GM20431 (cell line): ENCODE measurements at regions not wholly inside any gene's neighbourhood (a gene's known extent, or its start where the extent isn't known, plus 50 kb on each side); places are given as distances from the start of the nearest gene placed in this dataset.

ENCODE experiments used
- in situ Hi-C: fragments of 300-500 bp; cut with MseI, MboI; formaldehyde crosslinking; loops from one replicate; pipeline ENCODE4 v1.15.0; 2020; ENCODE audit warnings: low sequenced_read_pairs; ENCODE audit not compliant: unreplicated experiment

DNA sequence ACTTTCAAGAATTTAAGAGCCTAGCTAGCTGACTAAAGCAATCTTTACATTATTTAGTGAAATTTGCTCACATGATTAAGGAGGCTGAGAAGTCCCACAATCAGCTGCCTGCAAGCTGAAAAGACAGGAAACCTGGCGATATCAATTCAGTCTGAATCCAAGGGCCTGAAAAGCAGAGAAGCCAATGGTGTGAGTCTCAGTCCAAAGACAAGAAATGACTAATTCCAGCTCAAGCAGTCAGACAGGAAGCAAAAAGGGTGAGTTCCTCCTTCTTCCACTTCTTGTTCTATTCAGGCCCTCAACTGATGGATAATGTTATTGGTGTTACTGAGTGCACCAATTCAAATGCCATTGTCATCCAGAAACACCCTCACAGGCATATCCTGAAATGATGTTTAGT lies 1231.6 kb upstream of the CELF2 start:
- in situ Hi-C loops, result no loop called here

DNA sequence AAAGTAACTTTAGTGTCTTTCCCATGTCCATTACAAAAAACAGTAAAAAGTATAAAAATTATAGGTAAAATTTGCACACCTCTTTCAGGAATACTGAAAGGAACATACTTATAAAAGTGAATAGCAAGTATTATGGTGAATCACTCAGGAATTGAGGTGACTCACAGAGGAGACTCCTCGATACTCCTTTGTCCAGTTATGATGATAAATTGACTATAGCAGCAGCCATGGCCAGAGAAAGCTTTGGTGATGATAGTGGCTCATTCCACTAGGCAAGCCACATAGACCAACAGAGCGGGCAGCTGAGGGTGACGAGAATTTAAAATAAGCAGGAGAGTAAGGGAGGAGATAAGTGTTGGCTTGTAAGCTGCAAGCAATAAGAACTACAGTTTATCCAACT lies 1231.1 kb upstream of the CELF2 start:
- in situ Hi-C loops, result no loop called here

DNA sequence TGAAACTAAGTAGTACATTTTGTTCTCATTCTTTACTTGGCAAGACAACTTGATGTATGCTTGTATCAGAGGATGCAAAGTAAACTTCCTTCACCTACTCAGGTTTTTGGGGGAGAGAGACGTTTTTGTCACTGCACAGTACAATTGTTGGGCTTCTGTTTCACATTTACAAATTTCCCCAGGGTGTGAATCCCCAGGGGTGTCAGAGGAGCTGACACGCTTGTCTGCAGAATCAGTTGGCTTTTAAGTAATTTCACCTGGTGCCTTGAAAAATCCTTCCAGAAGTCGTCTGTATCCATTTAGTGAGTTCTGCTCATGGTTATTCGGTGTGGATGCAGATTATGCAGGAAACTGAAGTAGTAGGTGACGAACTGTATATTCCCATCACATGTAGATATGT lies 1227.7 kb upstream of the CELF2 start:
- in situ Hi-C loops, result no loop called here

DNA sequence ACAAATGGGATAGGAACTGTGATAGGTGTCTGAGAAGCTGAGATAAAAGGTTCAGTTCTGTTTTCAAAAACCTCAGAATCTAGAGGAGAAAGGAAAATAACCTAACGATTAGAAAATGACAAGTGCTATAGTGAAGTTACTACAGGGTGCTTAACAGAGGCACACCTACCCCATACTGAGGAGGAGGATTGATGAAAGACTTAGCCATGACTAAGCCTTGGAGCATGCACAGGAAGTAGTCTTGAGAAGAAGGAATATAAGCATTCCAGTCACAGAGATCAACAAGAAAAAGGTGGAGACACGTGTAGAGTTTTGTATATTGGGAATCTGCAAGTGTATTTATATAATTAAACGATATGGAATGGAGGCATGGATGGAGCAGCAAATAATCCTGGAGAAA lies 1225.5 kb upstream of the CELF2 start:
- in situ Hi-C loops, result no loop called here

DNA sequence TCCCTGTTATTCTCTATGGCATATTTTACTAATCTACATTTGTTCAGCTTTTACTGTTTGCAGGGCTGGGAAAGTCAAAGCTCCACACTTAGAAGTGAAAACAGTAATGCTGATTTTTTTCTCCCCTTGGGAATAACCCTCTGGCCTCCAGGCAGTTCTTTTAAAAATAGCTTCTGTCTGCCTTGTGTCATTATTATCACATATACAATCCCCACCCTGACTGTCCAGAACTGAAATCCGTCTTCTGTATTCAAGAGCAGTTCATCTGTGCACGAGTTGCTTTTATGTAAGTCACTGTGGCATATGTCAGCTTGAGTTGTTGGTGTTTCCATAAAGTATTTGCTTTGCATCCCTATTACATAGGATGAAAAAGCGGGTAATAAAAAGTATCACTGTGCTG lies 1221.1 kb upstream of the CELF2 start:
- in situ Hi-C loops, result no loop called here

DNA sequence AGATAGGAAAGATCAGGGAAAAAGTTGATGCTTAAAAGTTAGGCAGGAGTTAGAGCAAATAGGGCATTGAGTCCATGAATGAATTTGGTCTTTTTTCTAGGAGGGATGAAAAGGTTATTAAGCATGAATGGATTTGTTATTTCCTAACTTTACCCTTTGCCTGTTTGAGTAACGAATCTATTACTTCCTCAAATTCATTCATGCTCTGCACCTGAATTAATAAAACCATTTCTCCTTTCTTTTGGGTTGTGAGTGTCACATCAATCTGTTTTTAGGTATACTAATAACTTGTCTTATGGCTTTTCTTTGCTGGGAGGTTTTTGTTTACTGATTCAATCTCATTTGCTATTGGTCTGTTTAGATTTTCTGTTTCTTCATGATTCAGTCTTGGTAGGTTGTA lies 1217.7 kb upstream of the CELF2 start:
- in situ Hi-C loops, result no loop called here

DNA sequence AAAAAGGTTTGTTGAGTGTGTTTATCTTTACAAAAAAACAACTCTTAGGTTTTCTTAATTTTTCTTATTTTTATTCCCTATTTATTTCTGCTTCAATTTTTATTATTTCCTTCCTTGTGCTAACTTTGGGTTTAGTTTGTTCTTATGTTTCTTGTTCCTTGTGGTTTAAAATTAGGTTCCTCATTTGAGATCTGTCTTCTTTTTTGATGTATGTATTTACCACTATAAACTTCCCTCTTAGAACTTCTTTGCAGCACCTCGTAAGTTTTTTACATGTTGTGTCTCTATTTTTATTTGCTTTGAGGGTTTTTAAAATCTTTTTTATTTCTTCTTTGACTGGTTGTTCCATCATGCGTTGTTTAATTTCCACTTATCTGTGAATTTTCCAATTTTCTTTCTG lies 1217.1 kb upstream of the CELF2 start:
- in situ Hi-C loops, result no loop called here

DNA sequence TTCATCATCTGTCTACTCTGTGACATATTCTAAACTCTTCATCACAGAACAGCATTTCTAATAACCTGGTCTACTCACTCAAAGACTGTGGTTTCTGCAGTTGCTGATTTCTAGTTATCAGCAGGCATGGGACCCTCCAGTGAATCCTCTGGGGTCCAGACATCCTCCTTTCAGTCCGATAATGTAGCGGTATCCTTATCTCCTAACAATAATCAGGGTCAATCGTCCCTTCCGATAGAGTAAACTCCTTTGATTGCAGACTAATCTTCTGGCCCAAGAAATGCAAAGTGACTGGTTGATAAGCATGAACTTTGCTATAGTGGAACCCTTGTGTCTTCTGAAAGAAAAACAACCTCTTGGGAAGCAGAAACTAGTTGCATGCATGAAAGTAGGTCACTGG lies 1209.8 kb upstream of the CELF2 start:
- in situ Hi-C loops, result no loop called here

DNA sequence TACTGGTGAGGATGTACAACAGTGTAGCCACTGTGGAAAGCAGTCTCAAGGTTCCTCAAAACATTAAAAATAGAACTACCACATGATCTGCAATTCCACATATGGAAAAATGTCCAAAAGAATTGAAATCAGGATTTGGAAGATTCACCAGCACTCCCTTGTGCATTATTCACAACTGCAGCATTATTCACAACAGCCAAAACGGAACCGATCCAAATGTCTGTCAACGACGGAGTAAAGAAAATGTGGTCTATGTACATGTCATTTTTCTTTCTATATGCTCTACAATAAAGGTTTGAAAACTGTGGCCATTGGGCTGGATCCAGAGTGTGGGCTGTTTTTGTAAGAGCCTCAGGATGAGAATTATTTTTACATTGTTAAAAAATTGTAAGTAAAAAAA lies 1206.1 kb upstream of the CELF2 start:
- in situ Hi-C loops, result no loop called here

DNA sequence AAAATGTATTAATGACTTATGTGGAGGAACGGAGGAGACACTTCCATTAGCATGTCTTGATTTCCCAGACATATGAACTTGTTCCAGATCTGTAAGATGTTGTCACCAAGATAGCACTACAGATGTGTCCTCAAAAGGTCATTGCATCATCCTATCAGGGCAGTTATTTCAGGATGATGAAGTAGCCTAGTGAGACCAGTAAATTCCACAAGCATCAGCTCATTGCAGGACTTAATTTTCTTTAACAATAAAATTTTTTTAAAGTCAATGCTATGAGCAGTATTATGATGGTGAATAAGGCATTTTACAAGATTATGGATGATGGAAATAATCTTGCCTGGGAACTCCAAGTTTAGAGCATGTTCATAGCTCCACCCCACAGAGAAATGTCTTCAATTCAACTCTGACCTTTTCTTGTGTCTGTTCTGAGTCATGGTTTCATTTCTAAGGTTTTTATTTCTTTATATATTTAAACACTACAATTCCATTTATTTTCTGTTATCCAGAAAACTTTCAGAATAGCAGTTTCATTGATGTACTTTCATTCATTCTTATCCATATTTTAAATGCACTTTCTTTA lies 1203.3 kb upstream of the CELF2 start:
- in situ Hi-C loops, result no loop called here

DNA sequence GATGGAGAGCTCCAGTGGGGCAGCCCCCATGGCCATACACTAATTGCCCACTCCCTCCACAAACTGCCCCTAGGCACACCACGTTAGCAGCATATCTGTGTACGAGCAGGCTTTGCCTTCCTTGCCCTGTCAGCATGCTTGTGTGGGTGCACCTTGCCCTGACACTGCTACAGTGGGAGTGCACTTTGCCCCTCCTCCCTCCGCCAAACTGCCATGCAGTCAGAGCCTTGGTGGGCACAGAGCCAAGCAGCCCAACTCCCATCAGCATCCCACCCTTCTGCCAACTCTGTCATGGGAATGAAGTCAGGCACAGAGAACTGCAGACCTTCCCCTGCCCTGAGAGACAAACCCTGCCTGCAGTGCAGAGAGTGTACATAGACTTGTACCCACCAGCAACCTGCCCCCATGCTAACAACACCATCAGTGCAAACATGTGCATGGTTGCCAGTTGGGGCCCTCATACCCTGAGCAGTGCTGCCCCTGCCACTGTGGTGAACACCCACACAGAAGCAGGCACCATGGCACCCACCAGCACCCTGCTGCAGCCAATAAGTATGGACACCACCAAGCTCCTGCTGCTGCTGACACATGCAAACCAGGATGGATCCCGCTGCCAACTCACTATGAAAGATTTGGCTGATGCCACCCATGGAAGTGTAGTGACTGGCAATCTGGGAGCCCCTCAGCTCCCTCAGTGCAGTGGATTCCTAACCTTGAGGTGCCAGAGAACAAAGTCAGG lies 1197.7 kb upstream of the CELF2 start:
- in situ Hi-C loops, result no loop called here

DNA sequence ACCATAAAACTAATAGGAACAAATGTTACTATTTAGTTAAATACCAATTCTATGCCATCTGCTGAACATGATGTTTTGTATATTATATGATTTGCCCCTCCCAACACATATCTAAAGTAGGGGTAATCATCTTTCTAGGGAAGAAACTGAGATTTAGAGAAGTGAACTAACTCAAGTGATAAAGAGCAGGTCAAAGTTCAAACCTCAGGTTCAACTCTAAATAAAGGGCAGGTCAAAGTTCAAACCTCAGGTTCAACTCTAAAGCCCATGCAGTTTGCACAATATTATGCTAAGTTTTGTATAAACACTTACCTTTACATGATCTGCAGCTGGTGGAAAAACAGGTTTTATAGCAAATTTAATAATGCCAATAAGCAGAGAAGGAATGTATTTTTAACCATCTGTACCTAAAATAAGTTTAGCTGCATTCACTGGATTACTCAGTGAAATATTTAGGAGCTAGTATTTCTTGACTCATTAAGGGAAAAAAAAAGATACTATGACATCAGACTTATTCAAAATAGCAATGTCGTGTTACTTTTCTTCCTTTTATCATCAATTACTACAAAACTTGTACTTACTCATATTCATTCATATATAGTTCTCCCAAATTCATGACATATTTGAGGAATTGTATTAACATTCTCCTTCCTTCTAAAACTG lies 1194.3 kb upstream of the CELF2 start:
- in situ Hi-C loops, result no loop called here

DNA sequence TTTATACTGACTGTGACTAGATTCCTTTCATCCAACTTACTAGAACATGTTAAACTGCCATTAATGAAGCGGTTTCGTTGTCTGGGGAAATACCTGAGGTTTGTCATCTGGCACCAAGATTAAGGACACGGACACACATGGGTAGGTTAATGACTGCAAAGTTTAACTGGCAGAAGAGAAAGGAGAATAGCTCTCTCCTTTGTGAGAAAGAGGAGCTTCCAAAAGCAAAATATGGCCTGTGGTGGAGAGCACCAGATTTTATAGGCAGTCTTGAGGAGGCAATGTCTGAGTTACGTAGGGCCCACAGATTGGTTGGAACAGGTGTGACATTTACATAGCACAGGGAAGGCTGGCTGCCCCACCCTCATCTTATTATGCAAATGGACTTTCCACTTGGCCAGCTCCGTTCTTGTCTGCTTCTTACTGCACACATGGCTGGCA lies 1193.0 kb upstream of the CELF2 start:
- in situ Hi-C loops, result no loop called here

DNA sequence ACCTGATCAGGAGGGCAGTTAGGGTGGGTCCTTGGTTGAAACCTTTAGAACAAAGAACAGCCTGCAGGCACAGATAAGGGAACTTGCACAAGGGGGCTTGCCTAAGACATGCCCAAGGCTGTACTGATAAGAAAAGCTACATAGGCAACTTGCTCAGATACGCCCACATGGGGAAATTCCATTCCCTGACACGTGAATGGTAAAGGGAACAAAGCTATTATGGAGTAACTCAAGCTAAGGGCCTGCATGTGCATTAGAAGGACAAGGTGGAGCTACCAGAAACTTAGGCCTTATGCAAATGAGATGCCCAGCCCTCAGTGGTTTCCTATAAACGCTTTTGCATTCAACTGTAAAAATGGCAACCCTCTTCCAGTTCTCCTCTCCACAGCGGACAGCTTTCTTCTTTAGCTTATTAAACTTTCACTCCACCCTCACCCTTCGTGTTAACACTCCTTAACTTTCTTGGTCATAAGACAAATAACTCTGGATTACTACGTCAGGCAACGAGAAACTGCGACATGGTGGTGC lies 1192.1 kb upstream of the CELF2 start:
- in situ Hi-C loops, result no loop called here

DNA sequence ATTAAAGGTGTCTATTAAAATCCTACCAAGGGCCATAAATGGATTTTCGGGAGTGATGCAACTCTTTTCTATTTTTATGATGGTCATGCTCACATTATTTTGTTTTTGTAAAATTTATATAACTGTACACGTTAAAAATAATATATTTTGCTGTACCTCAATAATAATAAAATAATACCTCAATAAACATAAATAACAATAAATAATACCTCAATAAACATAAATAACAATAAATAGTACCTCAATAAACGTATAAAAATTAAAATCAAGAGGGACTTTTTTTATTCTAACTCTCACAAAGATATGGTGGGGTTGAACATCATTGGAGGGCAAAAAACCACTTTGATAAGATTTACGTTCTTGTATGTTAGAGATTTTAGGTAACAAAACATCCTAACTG lies 1189.6 kb upstream of the CELF2 start:
- in situ Hi-C loops, result no loop called here

DNA sequence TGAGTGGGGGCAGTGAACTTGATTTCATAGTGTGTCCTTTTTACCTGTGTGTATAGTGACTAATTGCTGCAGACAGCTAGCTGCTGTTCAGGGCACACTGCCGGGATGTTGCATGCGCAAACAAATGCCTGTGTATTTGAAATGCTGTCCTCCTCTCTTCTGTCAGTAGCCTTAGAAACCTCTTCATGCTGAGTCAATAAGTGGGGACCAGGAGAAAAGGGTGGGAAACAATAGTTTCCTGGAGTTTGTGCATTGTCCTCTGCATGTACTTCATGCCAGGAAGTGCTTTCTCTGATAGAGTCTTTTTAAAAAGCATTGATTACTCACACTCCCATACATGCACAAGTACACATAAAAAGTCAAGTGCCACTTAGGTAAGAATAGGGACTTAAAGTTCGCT lies 1183.7 kb upstream of the CELF2 start:
- in situ Hi-C loops, result no loop called here

DNA sequence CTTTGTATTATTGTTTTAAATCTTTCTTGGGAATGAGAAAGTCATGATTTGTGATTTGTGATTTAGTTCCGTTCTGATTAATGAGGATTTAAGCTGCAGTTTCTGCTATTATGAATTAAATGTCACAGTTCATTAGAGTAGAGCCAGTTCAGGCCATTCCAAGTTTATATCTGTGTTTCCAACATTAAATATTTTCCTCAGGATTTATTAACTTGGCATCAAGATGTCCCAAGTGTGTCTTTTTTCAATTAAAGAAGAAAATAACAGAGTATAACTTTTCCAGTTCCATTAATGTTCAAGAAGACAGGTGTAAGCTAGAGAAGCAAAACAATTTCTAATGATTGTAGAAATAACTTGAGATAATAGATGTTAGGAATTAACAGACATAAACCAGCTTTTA lies 1183.2 kb upstream of the CELF2 start:
- in situ Hi-C loops, result no loop called here

DNA sequence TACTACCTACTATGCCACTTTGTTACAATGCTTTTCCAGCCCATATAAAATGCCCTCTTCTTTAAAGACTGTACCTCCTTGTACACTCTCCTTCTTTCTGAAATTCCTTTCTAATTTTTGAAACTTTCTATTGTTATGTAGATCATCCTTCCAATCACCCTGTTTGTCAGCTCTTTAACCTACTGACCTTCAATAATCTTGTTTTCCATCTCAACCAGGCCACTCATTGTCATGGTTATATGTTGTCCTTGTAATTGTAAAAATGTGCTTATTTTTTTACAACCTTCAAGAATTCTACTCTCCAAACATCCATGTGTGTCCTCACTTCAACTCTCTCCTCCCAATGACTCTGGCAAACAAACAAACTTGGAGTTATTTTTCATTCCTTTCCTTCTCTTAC lies 1172.6 kb upstream of the CELF2 start:
- in situ Hi-C loops, result no loop called here

DNA sequence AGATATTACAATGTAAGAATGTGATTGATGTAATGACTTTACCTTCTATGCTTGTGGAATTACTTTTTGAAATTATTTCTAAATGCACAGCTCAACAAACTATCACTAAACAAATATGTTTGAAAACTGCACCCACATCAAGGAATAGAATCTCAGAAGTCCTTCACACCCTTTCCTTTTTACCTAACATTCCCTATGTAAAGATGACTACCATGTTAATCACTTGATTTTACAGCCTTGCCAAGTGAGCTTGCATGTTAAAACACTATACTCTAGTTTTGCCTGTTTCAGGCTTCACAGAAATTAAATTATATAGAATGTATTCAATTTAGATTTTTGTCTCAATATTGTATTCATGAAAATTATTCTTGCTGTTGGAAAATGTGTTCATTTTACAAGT lies 1169.4 kb upstream of the CELF2 start:
- in situ Hi-C loops, result no loop called here

DNA sequence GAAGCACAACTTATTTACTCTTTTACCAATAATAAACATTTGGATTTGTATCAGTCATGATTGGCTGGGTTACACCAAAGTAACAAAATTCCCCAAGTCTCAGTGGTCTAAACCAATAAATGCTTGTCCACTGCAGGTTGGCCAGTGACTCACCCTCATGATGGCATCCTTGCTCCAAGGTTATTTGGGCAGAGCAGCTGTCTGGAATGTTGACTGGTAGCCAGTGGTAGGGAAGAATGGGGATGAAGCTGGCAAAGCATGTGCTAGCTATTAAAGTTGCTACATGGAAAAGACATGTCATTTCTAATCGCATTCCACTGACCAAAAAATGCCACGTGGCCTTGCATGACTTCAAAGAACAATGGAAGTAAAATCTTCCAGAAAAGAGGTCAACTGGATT lies 1168.7 kb upstream of the CELF2 start:
- in situ Hi-C loops, result no loop called here

DNA sequence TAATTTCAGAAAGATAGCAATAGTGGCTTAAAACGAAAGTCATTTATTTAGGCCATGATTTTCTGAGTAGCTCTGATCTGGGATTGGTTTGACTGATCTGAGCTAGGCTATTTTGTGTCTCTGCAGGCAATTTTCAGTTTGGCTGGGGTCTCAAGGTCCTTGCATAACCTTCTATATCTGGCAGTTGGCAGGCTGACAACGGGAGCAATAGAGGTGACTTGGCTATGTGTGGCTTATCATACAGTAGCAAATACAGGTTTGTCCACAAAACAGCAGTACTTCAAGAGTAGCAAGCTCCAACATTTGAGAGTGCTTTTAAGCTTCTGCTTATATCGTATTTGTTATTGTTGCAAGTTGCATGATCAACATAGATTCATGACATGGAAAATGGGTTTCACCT lies 1167.3 kb upstream of the CELF2 start:
- in situ Hi-C loops, result no loop called here
